Activated CD8-positive, alpha-beta memory T cell treated with anti-CD3 and anti-CD28 coated beads for 48 hours (primary cell): ENCODE measurements at regions not wholly inside any gene's neighbourhood (a gene's known extent, or its start where the extent isn't known, plus 50 kb on each side); places are given as distances from the start of the nearest gene placed in this dataset.
"Not testable (repeated sequence)": the region's sequence is repeated elsewhere in the genome, so short reads cannot be mapped to it uniquely, and the experiment has no call there.

Experiments
- DNase-seq, 3 experiments: peaks; one replicate each; pipeline ENCODE4 v3.0.0-alpha.2; 2020; ENCODE audit warnings: low read depth in 2 of 3, low spot score in 2 of 3

DNA sequence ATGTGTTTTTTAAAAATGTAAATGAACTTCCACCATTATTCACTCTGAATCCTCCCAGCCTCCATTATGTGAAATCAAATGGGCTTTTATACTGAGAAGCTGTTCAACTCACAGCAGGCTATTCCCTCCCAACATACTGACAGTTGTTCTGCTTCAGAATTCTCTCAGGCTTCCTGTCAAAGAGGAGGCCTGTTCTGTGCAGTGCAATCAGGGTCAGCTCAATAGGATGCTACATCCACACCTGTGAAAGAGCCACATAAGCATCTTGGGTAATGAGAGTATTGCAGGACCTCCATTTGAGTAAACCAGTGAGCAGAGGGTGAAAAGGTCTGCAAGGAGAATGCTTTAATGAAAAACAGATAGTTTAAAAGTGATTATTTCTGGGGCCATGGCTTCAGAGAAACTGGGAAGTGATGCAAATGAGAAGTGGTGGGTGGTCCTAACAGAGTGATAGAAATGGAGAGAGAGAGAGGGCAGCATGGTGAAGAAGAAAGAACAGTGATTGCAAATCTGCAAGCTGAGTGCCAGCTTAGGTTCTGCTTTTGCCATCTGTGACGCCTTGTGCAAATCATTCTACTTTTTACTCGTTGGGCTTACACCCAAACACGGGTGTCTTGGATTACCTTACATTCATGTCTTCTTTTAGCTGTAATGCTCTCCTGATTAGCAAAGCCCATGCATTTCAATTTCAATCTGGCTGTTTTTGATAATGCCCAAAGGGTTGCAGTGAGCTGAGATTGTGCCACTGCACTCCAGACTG, 202.5 kb upstream of the NMUR2 start:
- no peak for DNase-seq

DNA sequence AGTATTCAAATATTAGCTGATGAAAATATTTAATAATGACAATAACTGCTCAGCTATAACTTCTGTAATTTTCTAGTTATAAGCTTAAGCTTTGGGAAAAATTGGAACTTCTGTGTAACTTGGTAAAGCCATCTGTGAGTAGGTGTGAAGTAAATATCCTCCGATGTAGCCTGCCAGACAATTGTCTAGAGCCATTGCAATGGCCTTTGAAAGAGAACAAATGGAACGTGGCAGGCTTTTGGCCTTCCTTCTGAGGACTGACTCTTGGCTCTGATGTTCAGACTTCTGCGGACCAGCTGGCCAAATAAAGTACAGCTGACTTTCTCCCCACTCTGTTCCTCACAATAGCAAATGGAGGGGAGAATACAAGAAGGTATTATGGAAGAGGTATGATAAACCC, 203.4 kb upstream of the NMUR2 start:
- DNase-seq, result no peak

GRCh38 chr5:152619756-152620155, 214.7 kb upstream of the NMUR2 start:
- DNase-seq, result no peak

GRCh38 chr5:152622628-152623027, 217.5 kb upstream of the NMUR2 start:
- no peak for DNase-seq

- DNase-seq, result no peak
Observed at GRCh38 chr5:152623951-152624350, 218.9 kb upstream of the NMUR2 start.

GRCh38 chr5:152625696-152626095, 220.6 kb upstream of the NMUR2 start:
- DNase-seq, result no peak

GRCh38 chr5:152631221-152631620, 226.1 kb upstream of the NMUR2 start:
- DNase-seq, result no peak

DNA sequence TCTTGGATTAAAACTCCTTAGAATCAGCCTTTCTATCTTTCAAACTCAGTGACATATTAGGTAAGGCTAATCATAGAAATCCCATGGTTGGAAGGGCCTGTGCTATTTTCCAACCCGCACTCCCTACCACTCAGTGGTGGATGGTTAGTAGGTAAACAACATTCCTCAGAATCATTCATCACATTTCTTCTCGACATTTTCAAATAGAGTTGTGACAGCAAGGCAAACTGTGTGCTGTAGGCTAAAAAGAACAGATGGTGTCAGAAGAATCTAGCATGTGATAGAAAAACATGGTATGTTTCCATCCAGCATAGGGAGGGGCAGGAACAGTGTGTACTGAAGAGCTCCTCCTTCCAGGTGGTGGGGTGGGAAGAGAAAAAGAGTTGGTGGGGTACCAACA, 227.3 kb upstream of the NMUR2 start:
- no peak for DNase-seq

DNA sequence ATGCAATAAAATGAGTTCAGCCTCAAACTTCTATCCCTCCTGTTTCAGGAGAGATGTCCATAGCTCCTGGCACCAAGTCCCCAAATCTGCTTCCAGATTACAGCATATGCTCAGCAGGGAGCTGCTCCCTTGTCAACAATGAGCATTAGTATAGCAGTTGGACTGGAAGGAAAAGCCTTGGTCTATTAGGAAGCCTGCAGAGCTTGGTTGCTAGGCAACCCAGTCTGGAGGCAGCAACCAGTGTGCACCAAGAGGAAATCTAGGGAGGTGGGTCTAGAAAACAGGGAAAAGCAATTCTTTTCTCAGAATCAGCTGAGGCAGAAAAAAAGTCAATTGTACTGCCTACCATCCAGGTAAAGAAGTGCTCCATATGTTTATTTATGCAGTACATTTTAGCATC, 229.5 kb upstream of the NMUR2 start:
- DNase-seq, result no peak

GRCh38 chr5:152638996-152639552, 234.0 kb upstream of the NMUR2 start:
- no peak for DNase-seq

GRCh38 chr5:152641970-152642805, 237.1 kb upstream of the NMUR2 start:
- no peak for DNase-seq

DNA sequence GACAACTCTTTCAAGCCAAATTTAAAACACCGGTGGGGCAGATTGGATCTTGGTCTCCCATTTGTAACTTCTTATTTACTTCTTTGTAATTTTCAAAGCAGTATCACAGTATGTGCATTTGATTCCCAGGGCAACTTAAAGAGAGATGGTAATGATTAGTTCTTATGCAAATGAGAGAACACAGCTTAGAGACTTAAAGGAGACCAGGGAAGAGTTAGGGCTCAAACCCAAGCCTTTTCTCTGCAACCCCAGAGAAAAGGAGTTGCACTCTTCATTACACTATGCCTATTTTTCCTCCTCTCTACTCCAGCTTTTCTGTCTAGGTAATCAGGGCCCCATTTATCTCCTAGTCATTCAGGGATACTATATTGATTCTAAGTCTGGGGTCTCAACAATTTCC, 237.8 kb upstream of the NMUR2 start:
- no peak for DNase-seq

DNA sequence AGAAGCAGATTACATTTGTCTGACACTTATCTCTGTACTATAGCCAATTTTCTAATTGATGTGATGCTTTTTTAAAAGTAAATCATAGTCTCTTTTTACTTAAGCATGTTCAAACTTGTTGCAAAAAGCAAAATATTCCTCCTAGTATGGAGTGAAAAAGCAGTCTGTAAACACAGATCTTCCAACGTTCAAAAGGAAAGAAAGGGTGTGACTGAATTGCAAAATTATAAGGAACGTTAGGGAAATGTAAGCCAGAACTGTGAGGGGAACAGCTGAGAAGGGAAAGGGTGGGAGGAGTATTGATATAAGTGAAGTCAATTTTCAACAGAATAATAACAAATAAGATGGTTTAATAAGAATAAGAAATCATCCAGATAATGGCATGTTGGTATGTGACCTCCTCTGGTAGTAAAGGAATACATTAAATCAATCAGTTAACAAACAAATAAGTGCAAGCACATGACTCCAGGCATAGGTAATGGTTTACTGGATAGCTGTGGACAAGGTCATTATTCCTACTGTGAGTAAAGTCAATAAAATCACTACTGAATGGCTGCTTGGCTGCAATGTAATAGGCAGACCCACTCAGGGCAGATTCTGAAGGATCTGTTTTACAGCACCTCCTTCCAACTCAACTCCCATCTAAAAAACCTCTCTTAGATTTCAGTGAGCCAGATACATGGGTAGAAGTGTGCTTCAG, 239.1 kb upstream of the NMUR2 start:
- no peak for DNase-seq

DNA sequence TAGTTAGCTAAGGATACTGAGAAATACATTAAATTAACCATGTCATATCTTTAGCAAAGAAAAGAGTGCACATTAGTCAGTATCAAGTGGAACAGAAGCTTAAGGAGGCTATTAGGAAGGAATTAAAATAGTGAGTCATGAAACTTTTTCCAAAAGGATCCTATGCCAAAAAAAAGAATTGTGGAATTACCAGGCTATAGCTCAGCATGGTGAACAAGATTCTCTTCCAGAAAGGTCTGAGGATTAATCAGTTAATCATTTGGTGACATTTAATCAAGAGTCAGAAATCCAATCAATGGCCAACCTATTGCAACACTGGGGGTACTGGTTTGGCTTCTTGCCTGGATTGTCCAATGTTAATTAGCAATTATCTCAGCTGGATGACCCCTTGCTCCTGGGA, 244.5 kb upstream of the NMUR2 start:
- no peak for DNase-seq

- no peak for DNase-seq
Observed at GRCh38 chr5:152650413-152650812, 245.3 kb upstream of the NMUR2 start.

GRCh38 chr5:152659470-152659869, 254.4 kb upstream of the NMUR2 start:
- not testable (repeated sequence) for DNase-seq

- no peak for DNase-seq
Observed at GRCh38 chr5:152673601-152674000, 268.5 kb upstream of the NMUR2 start.

DNA sequence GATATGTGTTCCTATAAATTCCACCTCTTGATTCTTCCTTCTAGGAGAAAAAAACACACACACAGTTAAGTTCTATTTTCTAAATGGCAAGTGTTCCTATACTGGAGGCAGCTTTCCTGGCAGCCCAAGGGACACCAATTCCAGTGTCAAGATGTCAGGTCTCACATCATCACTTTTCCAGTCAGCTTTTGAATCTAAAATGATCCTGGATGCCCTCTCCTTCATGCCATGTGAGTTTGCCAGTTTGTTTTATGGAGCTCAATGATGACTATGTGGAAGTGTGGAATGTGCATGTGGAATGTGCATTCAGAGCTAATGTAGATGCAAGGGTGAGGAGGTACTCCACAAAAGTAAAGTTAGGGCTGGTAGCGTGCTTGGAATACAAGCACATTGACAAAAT, 269.3 kb upstream of the NMUR2 start:
- DNase-seq, result no peak

GRCh38 chr5:152676196-152676595, 271.1 kb upstream of the NMUR2 start:
- no peak for DNase-seq

GRCh38 chr5:152683205-152683604, 278.1 kb upstream of the NMUR2 start:
- no peak for DNase-seq

DNA sequence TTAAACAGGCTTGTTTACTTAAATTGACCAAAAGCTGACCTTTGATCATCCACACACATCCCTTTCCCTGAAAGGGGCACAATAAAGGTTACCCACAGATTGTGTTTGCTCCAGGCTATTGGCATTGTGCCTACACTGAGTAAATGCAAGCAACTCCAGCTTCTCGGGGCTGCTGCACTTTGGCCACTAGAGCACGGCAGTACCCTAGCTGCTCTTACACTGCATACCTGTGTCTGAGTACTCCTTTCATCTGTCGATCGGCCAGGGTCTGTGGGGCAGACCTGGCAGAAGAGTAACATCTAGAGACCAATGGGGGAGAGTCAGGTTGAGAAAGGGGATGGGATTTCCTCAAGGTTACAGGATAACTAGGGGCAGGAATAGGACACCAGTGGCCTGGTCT, 281.9 kb upstream of the NMUR2 start:
- DNase-seq, result no peak
